Fibroblast of lung (primary cell): ENCODE measurements at regions not wholly inside any gene's neighbourhood (a gene's known extent, or its start where the extent isn't known, plus 50 kb on each side); places are given as distances from the start of the nearest gene placed in this dataset.

Experiments used
- EZH2 ChIP-seq: IDR thresholded peaks from 2 replicates; pipeline ENCODE4 v1.5.1; 2012; ENCODE audit warnings: low read length, control low read depth, mild to moderate bottlenecking; ENCODE audit errors: missing control alignments
- TF ChIP-seq, protein P1 (sequence below), 2 donors: IDR thresholded peaks in 1 of 2; conservative IDR thresholded peaks in 1 of 2; 1 replicate in 1 of 2; 2 replicates in 1 of 2; pipeline ENCODE4 v1.5.1; 2011 to 2012; ENCODE audit warnings: low read length in 2 of 2, control low read depth in 1 of 2, inconsistent platforms in 1 of 2, low read depth in 1 of 2, mild to moderate bottlenecking in 1 of 2

GRCh38 chr3:89876116-89876515 is 768.7 kb downstream of the EPHA3 start:
- TF ChIP-seq, protein P1, sequence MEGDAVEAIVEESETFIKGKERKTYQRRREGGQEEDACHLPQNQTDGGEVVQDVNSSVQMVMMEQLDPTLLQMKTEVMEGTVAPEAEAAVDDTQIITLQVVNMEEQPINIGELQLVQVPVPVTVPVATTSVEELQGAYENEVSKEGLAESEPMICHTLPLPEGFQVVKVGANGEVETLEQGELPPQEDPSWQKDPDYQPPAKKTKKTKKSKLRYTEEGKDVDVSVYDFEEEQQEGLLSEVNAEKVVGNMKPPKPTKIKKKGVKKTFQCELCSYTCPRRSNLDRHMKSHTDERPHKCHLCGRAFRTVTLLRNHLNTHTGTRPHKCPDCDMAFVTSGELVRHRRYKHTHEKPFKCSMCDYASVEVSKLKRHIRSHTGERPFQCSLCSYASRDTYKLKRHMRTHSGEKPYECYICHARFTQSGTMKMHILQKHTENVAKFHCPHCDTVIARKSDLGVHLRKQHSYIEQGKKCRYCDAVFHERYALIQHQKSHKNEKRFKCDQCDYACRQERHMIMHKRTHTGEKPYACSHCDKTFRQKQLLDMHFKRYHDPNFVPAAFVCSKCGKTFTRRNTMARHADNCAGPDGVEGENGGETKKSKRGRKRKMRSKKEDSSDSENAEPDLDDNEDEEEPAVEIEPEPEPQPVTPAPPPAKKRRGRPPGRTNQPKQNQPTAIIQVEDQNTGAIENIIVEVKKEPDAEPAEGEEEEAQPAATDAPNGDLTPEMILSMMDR (conservative IDR thresholded peaks at IDR 0.05 in 1 of 2, IDR thresholded peaks at IDR 0.05 in 1 of 2; ENCODE audit: low read depth in 1 of 2, low read length in 2 of 2) = no peak
- TF ChIP-seq EZH2 = no peak
